Transverse colon (tissue), 3 donors: ENCODE measurements at regions not wholly inside any gene's neighbourhood (a gene's known extent, or its start where the extent isn't known, plus 50 kb on each side); places are given as distances from the start of the nearest gene placed in this dataset.

Source experiments
- CTCF ChIP-seq, 5 experiments: fragments of 200-600 bp in 3 of 5; fragments of 450-650 bp in 2 of 5; sonication (generic) in 3 of 5; IDR thresholded peaks; 1 replicate in 2 of 5; 2 replicates in 3 of 5; pipeline ENCODE4 v1.5.1; 2016 to 2017; ENCODE audit warnings: antibody characterized with exemption in 5 of 5, inconsistent platforms in 3 of 5, mild to moderate bottlenecking in 2 of 5, moderate library complexity in 1 of 5
- EP300 ChIP-seq: sonication (generic); formaldehyde crosslinking; IDR thresholded peaks from one replicate; pipeline ENCODE4 v1.6.1; 2017; ENCODE audit warnings: antibody characterized with exemption, low read depth
- POLR2A ChIP-seq: fragments of 450-650 bp; IDR thresholded peaks from one replicate; pipeline ENCODE4 v1.6.1; 2016; ENCODE audit warnings: antibody characterized with exemption, mild to moderate bottlenecking, moderate library complexity

- TF ChIP-seq CTCF (IDR thresholded peaks at IDR 0.05) (no peak), POLR2A (no peak), EP300 (no peak)
Observed at GRCh38 chr4:108370291-108371141, 201.8 kb upstream of the LEF1 start.
